Kidney tubule cell (primary cell): ENCODE measurements at regions not wholly inside any gene's neighbourhood (a gene's known extent, or its start where the extent isn't known, plus 50 kb on each side); places are given as distances from the start of the nearest gene placed in this dataset.

Source experiments
- DNase-seq: peaks from one replicate; pipeline ENCODE4 v3.0.0-alpha.2; 2018; ENCODE audit warnings: low spot score

DNA sequence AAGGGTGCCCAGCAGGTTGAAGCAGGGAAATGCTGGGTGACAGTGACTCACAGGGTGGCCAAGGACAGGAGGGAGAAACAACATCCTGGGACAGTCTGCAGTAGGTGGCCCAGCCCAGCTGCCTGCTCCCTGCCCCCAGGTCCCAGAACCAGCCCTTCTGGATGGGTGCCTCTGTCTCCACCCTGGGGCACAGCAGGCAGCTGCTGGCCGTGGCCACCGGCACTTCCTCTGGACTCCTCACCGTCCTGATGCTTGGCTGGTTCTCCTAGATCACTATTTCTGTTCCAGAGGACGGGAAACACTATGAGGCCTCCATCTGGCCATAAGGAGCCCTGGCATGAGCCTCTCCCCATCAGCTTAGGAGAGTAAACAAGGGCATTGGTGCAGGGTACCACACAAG, 258.9 kb downstream of the XXYLT1 start:
- no peak for DNase-seq

DNA sequence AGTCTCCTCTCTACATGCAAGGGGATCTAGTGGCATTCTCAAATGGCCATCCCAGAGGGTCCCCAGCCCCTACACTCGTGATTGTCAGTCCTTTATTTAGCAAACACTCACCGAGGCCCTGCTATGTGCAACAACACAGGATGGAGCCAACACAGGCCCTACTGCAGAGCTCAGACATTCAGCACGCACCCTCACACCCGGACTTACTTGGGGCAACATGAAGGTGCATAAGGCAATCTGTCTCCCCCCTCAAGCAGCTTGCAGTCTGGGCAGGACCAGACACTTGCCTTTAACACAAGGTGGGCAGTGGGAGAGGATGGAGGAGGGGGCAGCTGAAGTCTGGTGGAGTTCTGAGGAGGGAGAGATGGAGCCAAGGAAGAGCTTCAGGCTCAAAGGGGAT, 258.4 kb downstream of the XXYLT1 start:
- DNase-seq: no peak

DNA sequence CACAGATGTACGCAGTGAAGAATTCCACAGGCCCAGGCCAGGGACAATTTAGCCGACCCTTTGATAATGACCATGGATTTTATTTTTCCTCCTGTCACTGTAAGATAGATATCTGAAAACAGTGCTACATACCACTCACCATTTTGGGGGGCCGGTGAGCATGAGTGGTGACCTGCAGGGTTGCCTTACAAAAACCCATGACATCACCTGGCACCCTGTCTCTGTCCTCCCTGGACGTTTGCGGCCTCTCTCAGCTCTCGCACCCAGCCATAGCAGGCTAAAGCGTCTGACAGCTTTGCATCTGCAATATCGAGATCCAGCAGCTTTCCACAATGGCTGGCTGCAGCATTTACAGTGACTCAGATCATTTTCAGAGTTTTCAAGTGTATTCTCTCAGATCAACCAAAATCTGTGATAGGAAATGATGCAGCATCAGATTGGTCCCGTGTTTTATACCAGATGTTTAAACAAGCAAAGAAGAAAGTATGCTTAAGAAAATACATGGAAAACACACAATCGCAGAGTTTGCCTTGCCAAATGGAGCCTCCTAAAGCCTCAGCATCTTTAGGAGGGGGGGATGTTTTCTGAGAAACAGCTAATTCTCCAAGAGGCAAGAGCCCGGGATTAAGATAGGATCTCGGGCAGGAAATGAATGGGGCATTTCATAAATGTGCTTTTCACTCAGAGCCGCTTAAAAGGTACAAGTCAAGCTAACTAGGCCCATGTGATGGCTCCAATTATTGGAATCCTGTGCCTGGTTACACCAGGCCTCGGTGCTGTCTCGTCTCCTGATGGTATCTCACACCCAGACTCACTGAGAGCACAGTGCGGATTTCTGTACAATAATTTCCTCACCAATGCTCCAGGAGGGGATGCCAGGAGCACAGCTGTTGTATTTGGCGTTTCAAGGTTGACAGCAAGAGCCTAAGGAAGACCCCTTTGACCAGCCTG, 257.3 kb downstream of the XXYLT1 start:
- DNase-seq: no peak

DNA sequence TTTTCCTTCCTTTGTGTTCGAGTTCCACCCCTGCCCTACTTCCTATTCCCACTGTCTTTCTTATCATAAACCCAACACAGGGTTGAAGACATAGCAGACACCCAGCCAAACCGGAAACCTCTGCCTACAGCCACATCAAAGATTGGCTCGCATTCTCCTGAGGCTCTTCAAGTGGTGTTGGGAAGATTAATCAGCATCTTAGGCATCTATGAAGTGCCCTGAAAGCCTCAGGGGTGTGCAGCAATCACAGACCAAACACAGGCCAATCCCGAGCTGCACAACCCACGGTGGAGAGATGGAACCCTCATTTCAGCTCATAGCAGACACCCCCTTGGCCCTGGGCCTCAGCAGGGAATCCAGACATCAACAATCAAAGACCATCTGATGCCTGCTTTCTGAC, 255.9 kb downstream of the XXYLT1 start:
- DNase-seq: no peak

DNA sequence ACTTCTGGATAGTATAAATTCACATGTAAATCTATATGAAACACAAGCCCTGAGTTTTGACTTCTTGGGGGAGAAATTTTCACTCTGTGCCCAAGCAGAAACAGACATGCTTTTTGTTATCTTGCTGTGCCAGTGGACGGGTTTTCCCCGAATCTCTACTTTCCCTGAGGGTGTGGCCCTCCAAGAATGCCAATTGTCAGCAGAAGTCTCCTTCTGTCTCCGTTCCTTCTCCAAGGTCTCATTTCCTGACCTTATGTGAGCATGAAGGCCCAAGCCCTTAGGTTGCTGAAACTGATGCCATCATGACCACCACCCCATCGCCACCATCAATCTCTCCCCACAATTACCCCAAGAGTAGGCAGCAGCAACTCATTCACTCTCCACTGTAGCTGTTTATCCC, 253.8 kb downstream of the XXYLT1 start:
- no peak for DNase-seq
